ENCODE measurements at regions not wholly inside any gene's neighbourhood (a gene's known extent, or its start where the extent isn't known, plus 50 kb on each side); places are given as distances from the start of the nearest gene placed in this dataset.

DNA sequence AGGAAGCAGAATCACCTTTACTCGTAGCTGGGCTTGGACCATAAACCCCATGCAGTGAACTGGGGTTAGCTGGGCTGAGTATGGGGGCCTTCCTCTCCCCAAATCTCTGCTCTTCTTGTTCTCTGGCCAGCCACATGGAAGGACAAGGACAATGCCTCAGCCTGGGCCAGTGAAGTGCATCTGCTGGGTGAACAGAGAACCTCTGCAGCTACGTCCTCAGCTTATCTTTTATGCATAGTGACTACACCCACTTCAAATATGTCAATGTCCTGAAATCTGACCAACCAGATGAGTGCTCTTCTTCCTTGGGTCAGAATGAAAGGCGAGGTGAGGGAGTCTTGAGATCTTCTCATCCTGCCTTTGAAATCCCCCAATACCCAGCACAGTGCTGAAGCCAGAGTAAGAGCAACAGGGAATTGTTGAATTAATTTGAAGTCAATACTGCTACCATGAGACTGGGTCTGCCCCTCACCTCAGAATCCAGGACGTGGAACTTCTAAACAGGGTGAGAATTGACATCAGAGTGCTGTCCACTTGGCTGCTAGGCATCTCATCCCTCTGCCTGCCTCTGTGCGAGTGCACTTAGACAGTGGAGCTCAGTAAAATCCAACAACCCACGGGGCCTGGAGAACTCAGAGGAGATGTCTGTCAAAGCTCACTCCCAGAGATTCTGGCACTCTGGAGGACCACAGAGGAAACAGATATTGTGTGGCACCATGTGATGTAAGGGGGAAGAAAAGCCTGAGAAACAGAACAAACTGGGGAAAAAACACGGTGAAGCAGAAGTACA lies 99.0 kb downstream of the IER5 start:
- no peak overlapping the region for H3K4me3 ChIP-seq (ENCODE audit: low read depth, low read length)
- TF ChIP-seq, protein P1, sequence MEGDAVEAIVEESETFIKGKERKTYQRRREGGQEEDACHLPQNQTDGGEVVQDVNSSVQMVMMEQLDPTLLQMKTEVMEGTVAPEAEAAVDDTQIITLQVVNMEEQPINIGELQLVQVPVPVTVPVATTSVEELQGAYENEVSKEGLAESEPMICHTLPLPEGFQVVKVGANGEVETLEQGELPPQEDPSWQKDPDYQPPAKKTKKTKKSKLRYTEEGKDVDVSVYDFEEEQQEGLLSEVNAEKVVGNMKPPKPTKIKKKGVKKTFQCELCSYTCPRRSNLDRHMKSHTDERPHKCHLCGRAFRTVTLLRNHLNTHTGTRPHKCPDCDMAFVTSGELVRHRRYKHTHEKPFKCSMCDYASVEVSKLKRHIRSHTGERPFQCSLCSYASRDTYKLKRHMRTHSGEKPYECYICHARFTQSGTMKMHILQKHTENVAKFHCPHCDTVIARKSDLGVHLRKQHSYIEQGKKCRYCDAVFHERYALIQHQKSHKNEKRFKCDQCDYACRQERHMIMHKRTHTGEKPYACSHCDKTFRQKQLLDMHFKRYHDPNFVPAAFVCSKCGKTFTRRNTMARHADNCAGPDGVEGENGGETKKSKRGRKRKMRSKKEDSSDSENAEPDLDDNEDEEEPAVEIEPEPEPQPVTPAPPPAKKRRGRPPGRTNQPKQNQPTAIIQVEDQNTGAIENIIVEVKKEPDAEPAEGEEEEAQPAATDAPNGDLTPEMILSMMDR (IDR thresholded peaks at IDR 0.05; ENCODE audit: low read depth, low read length): no peak

DNA sequence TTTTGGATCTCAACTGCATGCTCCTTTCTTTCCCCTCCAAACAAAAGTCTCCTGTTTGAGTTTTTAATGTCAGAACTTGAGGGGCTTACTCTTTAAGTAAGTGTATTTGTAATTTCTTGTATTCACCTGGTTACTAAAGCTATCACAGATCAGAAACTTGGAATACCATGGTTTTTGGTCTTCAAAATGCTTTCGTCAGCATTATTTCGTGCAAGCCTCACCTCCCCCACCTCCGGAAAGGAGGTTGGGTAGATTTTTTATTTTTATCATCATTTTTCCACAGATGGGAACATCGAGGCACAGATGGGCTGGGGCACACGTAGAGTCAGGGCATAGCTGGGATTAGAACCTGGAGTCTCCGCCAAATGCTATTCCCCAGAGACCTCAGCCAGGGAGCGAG lies 100.7 kb downstream of the IER5 start:
- TF ChIP-seq, protein P1 (IDR thresholded peaks at IDR 0.05; ENCODE audit: low read depth, low read length): no peak
- H3K4me3 ChIP-seq (ENCODE audit: low read depth, low read length): no peak overlapping the region

DNA sequence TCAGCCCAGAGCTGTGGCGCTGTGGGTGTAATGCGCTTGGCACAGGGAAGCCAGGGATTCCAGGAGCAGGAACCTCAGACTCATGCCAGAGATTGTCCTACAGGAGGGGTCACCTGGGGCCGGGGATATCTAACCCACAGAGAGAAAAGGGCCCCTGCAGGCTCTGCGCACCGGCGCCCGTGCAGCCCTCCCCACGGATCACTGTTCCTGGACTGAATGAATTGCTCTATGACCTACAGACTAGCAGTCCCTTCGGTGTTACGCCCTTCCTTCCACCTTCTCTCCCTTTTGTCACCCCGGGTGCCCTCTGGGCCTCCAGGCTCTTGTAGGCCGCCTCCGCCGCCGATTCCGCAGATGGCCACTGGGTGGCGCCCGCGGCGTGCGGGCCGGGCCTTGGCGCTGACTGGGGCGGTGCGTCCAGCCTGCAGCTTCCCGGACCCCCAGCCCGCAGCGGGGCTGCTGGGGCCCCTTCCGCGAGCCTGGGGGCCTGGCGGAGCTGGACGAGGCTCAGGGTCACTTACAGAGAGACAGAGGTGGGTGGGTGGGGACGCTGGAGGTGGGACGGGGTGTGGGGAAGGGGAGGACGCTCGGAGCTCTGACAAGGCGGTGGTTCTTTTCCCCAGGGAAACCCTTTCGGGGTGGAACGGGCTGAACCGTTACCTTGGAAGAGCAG lies 101.3 kb downstream of the IER5 start:
- TF ChIP-seq, protein P1 (IDR thresholded peaks at IDR 0.05; ENCODE audit: low read depth, low read length): peak; percentile 99
- 0 out of 2 replicates have a peak overlapping the region, but pooled peaks have one; percentile 32 for H3K4me3 ChIP-seq (ENCODE audit: low read depth, low read length)

DNA sequence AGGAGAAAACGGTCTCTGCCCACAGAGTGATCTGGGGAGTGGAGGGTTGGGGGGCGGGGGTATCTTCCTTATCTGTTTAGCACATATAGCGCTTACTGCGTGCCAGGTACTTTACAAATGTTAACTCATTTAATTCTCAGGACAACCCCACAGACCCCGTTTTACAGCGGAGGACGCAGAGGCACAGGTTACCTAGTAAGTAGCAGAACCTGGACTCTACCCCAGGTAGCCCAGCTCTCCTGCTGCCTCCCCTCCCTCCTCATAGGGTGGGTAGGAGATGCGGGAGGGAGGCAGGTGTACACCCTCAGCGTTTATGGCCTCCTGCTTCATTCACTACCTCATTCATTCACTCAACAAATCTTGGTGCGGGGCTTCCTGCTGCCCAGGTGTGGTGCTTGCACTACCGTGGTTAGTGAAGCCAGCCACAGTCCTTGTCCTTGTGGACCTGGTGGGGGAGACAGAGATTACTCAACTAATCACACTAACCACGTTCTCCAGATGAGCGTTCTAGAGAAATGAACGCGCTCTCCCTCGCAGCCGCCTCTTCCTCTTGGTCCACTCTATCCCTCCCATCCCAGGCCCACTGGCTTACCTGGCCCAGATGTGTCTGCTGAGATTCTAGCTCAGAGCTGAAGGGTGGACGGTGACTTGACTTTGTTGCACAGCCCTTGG lies 102.0 kb downstream of the IER5 start:
- no peak overlapping the region for H3K4me3 ChIP-seq (ENCODE audit: low read depth, low read length)
- TF ChIP-seq, protein P1 (IDR thresholded peaks at IDR 0.05; ENCODE audit: low read depth, low read length): no peak

DNA sequence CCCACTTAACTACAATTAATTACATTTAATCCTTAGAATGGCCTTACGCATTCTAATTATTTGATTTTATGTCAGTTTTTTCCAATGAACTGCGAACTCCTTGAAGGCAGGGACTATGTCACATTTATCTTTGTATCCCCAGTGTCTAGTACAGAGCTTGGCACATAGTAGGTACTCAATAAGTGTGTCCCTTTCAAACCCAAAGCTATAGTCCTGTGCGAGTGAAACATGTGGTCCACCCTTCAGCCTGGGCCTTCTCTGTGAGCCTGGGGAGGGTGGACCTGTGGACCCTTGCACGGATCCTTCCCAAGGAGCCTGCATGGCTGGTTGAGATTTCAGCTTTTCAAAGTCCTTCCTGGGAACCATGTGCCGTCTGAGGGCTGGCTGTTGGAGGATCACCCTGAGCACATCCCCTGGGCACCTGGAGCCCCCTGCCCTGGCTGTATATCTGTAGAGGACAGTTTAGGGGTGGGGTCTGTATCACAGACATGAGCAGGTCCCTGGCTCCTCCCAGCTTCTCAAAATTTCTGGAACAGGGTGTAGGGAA lies 103.1 kb downstream of the IER5 start:
- TF ChIP-seq, protein P1 (IDR thresholded peaks at IDR 0.05; ENCODE audit: low read depth, low read length): no peak
- no peak overlapping the region for H3K4me3 ChIP-seq (ENCODE audit: low read depth, low read length)

DNA sequence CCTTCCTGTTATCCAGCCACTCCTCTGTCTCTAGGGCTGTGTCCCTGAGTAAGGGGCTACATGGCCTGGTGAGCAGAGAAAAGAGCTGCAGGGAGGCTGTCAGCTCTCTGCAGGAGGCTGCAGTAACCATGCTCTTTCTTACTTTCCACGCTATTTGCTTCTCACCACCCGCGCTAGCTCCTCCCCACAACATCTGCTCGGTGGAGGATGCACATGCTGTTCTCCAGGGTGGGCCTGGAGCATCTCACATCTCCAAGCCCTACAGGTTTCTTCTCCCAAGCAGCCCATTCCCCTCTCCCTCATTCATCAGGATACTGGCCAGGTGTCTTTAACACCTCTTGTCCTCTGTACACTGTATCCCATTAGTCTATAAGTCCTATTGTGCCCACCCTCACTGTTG lies 103.8 kb downstream of the IER5 start:
- H3K4me3 ChIP-seq (ENCODE audit: low read depth, low read length): no peak overlapping the region
- TF ChIP-seq, protein P1 (IDR thresholded peaks at IDR 0.05; ENCODE audit: low read depth, low read length): no peak
